Testis (tissue), 2 donors: ENCODE measurements at regions not wholly inside any gene's neighbourhood (a gene's known extent, or its start where the extent isn't known, plus 50 kb on each side); places are given as distances from the start of the nearest gene placed in this dataset.

Source experiments
- CTCF ChIP-seq, 3 experiments: fragments of 450-650 bp in 2 of 3; fragments of 200-600 bp in 1 of 3; sonication (generic) in 1 of 3; IDR thresholded peaks; one replicate each; pipeline ENCODE4 v1.5.1; 2016 to 2019; ENCODE audit warnings: antibody characterized with exemption in 3 of 3, mild to moderate bottlenecking in 2 of 3, moderate library complexity in 1 of 3
- POLR2A ChIP-seq: fragments of 450-650 bp; IDR thresholded peaks from one replicate; pipeline ENCODE4 v1.6.1; 2017; ENCODE audit warnings: antibody characterized with exemption, mild to moderate bottlenecking, moderate library complexity

DNA sequence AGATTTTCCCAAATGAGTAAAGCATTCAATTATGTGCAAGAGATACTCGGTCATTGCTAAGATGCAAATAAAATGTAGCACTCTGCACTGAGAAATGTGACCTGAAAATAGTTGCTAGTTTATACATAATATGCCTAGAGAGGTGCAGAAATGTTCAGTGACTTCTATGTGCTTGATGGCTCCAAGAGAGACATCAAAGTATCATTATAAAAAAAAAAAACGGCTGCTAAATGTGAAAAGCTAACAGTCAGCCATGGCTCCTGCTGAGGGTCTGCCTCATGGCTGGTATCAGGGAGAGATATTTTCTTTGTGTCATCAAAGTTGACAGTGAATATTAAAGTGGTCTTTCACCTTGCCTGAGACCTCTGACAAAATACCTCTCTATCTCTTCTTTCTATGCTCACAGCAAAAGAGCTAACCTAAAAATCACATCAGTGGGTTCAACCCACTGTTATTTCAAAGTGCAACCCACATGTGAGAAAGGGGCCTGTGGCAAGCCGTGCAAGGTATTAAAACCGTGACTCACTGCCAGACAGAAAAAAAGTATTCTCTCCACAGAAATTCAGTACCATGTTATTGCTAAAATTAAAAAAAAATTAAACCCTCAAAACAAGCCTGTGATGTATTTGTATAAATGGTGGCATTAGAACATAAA, 259.0 kb downstream of the HIVEP2 start:
- no peak for TF ChIP-seq CTCF (IDR thresholded peaks at IDR 0.05)
- TF ChIP-seq POLR2A = no peak
